Suppressor macrophage (primary cell): ENCODE measurements at regions not wholly inside any gene's neighbourhood (a gene's known extent, or its start where the extent isn't known, plus 50 kb on each side); places are given as distances from the start of the nearest gene placed in this dataset.
A peak's percentile ranks its signal among the peaks of the same experiment; 100 is the strongest.

Experiments used
- DNase-seq, 4 experiments: peaks; one replicate each; pipeline ENCODE4 v3.0.0-alpha.2; 2020 to 2022

GRCh38 chr5:61596265-61596664 lies 264.2 kb downstream of the ZSWIM6 start:
- DNase-seq, result no peak

DNA sequence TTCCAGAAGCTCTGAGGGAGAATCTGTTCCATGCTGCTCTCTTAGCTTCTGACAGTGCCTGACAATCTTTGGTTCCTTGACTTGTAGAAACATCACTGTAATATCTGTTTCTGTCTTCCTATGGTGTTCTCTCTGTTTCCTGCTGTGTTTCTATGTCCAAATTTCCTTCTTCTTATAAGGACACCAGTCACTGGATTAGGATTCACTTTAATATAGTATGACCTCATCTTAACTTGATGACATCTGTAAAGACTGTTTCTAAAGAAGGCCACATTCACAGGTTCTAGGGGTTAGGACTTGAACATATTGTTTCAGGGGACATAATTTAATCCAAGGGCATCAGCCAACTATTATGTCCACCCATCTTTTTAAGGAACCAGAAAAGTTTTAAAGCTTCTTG lies 265.6 kb downstream of the ZSWIM6 start:
- DNase-seq, result no peak

DNA sequence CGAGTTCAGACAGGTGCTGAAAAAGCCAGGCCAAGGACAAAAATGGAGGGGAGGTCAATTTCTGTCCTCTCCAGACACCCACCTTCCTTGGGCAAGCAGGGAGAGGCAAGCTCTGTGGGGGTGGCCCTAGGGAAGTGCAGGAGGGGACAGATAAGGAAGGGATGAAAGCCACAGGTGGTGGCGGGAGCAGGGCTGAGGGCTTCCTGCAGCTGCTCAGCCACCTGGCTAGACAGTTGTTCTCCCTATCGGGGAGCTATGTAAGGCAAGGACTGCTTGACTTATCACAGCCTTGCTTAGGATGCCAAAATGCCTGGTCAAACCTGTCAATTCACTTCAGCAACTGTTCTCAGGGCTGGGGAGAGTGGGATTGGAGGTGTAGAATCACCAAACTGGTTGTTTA lies 266.1 kb downstream of the ZSWIM6 start:
- no peak for DNase-seq

DNA sequence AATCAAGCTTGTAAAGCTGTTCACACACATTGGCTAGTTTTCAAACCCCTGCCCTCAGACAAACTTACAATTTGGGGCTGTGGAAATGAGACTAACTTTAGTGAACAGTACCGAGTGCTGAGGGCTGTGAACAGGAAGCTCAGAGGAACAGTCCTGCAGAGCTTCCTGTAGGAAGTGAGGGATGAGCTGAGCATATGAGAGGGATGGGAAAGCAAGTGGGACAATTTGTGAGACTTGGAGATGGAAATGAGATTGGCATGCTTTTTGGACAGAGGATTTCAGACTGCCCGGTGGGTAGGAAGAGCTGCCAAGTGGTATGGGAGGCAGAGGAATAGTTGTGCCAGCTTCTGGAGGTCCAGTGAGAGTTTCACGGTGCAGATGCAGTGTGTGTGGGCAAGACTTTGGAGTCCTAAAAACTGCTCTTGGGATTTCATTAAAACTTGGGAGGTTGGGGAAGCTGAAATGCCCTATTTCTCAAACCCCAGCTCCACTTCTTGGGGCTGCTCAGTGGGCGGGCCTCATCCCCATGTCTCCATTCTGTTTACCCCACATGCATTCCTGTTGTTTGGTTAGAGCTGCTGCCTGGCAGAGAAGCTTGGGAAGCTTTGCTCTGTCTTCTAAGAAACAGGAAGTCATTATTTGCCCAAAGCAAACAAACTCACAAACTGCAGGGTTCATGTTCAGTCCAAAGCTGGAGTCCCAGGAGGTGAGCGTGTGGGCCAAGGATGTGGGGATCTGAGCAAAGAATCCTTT lies 267.5 kb downstream of the ZSWIM6 start:
- no peak for DNase-seq

DNA sequence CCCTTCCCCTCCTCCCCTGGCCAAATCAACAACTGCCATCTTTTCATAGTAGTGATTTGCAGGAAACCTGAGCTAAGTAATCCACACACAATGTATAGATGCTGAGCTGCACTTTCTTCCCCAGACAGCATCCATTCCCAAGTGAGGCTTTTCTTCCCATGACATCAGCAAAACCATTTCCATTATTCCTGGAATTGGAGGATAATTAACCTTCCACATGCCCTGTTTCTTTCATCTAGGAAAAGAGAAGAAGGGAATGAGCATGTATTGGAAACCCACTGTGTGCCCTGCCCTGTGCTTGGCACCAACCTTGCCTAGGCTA lies 268.0 kb downstream of the ZSWIM6 start:
- no peak for DNase-seq

GRCh38 chr5:61600945-61601511 lies 269.0 kb downstream of the ZSWIM6 start:
- no peak for DNase-seq

DNA sequence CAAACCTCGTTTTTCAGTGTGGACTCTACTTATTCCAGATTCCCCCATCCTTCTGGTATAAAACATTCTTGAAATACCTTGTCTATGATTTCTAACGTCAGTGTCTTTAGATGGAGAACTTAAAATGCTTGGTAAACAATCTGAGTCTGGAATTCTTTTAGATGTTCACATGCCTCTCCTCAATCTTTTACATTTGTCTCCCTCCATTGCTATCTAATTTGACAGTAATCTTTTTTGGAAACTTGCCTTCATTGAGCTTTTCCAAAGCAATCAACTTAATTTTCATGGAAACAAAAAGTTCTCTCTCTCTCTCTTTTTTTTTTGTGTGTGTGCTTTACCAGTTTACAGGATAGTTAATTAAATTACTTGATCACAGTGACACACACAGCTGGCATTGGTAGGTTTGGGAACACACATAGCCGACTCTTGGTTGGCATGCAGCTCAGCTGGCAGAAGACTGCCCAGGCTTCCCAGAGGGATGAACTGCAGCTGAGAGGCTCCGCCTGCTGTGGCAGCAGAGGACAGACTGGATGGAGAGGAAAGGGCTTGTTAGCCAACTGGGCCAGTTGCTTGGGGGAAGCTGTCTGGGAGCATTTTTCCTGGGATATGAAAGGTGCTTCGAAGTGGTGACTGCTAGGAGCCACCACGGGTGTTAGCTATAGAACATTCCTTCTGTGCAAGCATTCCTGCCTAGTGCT lies 271.3 kb downstream of the ZSWIM6 start:
- DNase-seq, result no peak

DNA sequence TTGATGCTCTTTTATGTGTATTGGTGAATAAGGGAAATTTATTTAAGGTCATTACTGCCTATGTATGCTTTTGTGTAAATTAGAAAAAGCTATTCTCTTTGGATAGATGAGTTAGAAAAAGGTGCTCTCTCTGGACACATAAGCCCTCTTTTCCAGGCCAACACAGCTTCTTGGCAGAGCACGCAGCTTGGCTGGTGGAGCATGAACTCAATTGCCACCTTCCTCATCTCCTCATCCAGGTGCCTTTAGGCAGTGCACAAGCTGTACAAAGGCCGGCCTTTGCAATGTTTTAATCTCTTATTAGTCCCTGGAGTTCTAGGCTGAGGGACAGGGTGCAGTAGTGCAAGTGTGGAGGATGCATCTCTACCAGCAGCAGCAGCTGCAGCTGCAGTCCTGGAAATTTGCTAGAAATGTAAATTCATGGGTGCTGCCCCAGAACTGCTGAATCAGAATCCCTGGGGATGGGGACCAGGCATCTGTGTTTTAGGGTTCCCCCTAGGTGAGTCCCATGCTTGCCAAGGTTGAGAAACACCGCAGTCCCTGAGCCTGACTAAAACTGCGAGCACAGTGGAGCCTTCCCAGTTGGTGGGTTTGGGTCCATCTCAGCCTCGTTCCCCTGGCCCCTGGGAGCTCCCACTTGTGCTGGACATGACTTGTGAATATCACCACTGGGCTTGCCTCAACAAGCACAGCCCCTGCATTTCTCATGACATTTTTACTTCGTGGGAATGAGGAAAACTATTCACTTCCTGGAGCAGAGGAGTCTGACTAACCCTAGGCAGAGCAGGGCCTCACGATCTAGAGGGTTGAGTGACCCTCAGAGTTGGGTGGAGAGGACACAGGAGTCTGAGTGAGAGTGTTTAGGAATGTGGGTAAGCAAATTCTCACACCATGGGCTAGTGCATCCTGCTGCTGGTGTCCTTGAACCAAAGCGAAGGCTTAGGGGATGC lies 272.3 kb downstream of the ZSWIM6 start:
- DNase-seq, result no peak

GRCh38 chr5:61609840-61610677 lies 278.0 kb downstream of the ZSWIM6 start:
- DNase-seq, result no peak

GRCh38 chr5:61610678-61611024 lies 278.6 kb downstream of the ZSWIM6 start:
- DNase-seq, result no peak

GRCh38 chr5:61612431-61612830 lies 280.4 kb downstream of the ZSWIM6 start:
- DNase-seq, result no peak

DNA sequence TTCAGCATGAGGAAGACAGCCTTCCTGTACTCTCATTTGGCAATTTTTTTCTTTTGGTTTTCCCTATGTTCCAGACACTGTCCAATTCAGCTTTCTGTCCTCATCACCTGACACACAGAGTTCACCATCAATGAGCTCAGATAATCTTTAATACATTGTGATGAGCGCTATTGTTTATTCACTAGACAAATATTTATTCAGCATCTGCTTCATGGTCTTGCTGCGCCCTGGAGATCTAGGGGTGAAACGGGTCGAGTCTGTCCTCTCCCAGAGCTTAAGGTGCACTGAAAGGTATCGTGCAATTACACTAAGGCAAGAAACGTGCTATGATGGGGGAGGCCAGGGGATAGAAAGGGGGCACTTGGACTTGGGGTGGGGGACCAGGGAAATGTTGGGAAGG lies 281.6 kb downstream of the ZSWIM6 start:
- no peak for DNase-seq

GRCh38 chr5:61614606-61615005 lies 282.5 kb downstream of the ZSWIM6 start:
- DNase-seq, result no peak

- DNase-seq, result no peak
These were observed 285.0 kb downstream of the ZSWIM6 start for GRCh38 chr5:61617039-61617438.

GRCh38 chr5:61617995-61618525 lies 286.0 kb downstream of the ZSWIM6 start:
- DNase-seq, result no peak

DNA sequence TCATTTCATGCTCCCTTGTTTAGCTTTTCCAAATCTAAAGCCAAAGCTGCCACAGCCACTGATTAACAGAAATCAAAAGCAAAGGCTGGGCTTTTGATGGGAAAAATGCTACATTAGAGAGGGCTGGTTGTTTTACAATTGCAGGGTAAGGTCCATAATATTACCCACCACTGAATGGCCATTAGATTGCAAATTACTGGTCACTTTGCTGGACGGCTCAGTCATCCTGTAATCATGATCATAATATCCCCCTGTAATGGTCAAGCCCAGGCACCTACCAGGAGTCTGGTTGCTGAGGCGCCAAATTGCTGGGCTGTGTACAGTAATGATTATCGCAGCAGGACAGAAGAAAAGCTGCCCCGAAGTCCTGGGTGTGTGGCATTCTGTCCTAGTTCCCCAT lies 286.5 kb downstream of the ZSWIM6 start:
- DNase-seq, result no peak

GRCh38 chr5:61619289-61619688 lies 287.2 kb downstream of the ZSWIM6 start:
- no peak for DNase-seq

DNA sequence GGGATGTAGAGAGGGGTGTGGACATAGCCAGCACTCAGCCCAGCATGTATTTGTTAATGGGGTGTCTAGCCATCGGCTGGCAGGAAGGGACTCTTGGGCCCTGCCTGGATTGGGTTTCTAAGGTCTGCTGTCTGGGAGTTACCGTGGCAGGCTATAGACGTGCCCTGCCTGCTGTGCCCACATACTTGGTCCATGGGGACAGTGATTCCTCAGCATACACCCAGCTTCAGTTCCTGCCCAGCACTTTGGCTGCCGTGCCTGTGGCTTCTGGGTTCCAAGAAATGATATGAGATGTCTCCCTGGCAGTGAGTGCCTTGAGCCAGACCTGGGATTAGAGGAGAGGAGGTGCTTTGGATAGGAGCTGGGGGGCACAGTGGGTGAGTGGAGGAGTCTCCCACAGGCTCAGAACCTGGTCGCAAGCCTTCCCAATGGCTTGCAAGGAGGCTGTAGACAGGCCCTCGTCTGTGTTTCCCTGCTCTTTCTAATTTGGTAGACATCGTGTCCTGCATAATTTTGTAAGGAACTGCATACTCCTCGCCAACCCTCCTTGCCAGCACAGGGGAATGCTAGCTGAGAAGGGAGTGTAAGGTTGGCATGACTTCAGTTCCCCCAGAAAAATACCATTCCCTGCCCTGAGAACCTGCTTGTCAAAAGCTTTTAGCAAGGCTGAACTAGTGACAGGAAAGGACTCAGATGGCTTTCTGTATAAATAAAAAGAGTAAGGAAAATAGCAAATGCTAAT lies 287.9 kb downstream of the ZSWIM6 start:
- DNase-seq, result no peak

- no peak for DNase-seq
These were observed 288.7 kb downstream of the ZSWIM6 start for GRCh38 chr5:61620699-61621182.

- DNase-seq, result no peak
These were observed 289.2 kb downstream of the ZSWIM6 start for GRCh38 chr5:61621202-61621650.

- peak; percentile 29 to 73 (median 59) for DNase-seq
These were observed 290.1 kb downstream of the ZSWIM6 start for GRCh38 chr5:61622156-61622555.
